HT-29 (cell line): ENCODE measurements at regions not wholly inside any gene's neighbourhood (a gene's known extent, or its start where the extent isn't known, plus 50 kb on each side); places are given as distances from the start of the nearest gene placed in this dataset.
"Not testable (repeated sequence)": the region's sequence is repeated elsewhere in the genome, so short reads cannot be mapped to it uniquely, and the experiment has no call there.

Source experiments
- DNase-seq: peaks from one replicate; pipeline ENCODE4 v3.0.0-alpha.2; 2015; ENCODE audit warnings: low spot score

- no peak for DNase-seq
Observed at GRCh38 chrX:14351611-14352303, 177.6 kb upstream of the GLRA2 start.

GRCh38 chrX:14347523-14347922, 181.8 kb upstream of the GLRA2 start:
- DNase-seq = no peak

GRCh38 chrX:14344172-14344940, 185.0 kb upstream of the GLRA2 start:
- no peak for DNase-seq

- no peak for DNase-seq
Observed at GRCh38 chrX:14309431-14309830, 219.9 kb upstream of the GLRA2 start.

- not testable (repeated sequence) for DNase-seq
Observed at GRCh38 chrX:14308976-14309375, 220.4 kb upstream of the GLRA2 start.

GRCh38 chrX:14303891-14304290, 225.4 kb upstream of the GLRA2 start:
- DNase-seq = no peak

GRCh38 chrX:14302561-14302960, 226.8 kb upstream of the GLRA2 start:
- not testable (repeated sequence) for DNase-seq

GRCh38 chrX:14300376-14300775, 229.0 kb upstream of the GLRA2 start:
- DNase-seq = no peak

- DNase-seq = no peak
Observed at GRCh38 chrX:14295426-14295825, 233.9 kb upstream of the GLRA2 start.

GRCh38 chrX:14291666-14292500, 237.5 kb upstream of the GLRA2 start:
- DNase-seq = no peak

GRCh38 chrX:14290335-14290734, 239.0 kb upstream of the GLRA2 start:
- DNase-seq = no peak

- no peak for DNase-seq
Observed at GRCh38 chrX:14274691-14275090, 245.0 kb upstream of the GEMIN8 start.

GRCh38 chrX:14267216-14267615, 237.5 kb upstream of the GEMIN8 start:
- no peak for DNase-seq

GRCh38 chrX:14266705-14267104, 237.0 kb upstream of the GEMIN8 start:
- DNase-seq = no peak

GRCh38 chrX:14243823-14244222, 214.1 kb upstream of the GEMIN8 start:
- DNase-seq = no peak

GRCh38 chrX:14235004-14235403, 205.3 kb upstream of the GEMIN8 start:
- no peak for DNase-seq

GRCh38 chrX:14232688-14233087, 203.0 kb upstream of the GEMIN8 start:
- DNase-seq = no peak

GRCh38 chrX:14228611-14229010, 198.9 kb upstream of the GEMIN8 start:
- DNase-seq = no peak

- DNase-seq = no peak
Observed at GRCh38 chrX:14220386-14220944, 190.8 kb upstream of the GEMIN8 start.

- no peak for DNase-seq
Observed at GRCh38 chrX:14209034-14209433, 179.3 kb upstream of the GEMIN8 start.

- no peak for DNase-seq
Observed at GRCh38 chrX:14194711-14195110, 165.0 kb upstream of the GEMIN8 start.

- no peak for DNase-seq
Observed at GRCh38 chrX:14193547-14193946, 163.9 kb upstream of the GEMIN8 start.
